Vagina (tissue), 2 donors: ENCODE measurements at regions not wholly inside any gene's neighbourhood (a gene's known extent, or its start where the extent isn't known, plus 50 kb on each side); places are given as distances from the start of the nearest gene placed in this dataset.

ENCODE experiments used
- CTCF ChIP-seq, 3 experiments: fragments of 450-650 bp in 2 of 3; fragments of 200-600 bp in 1 of 3; sonication (generic) in 1 of 3; IDR thresholded peaks; one replicate each; pipeline ENCODE4 v1.5.1; 2017 to 2019; ENCODE audit warnings: antibody characterized with exemption in 3 of 3, mild to moderate bottlenecking in 2 of 3, moderate library complexity in 2 of 3
- POLR2A ChIP-seq, 2 donors: fragments of 450-650 bp; IDR thresholded peaks; one replicate each; pipeline ENCODE4 v1.6.1; 2017; ENCODE audit warnings: antibody characterized with exemption in 2 of 2, mild to moderate bottlenecking in 2 of 2, moderate library complexity in 2 of 2
- POLR2AphosphoS5 ChIP-seq, 2 donors: sonication (generic); formaldehyde crosslinking; IDR thresholded peaks; one replicate each; pipeline ENCODE4 v1.9.0; 2017; ENCODE audit warnings: antibody characterized with exemption in 2 of 2, mild to moderate bottlenecking in 2 of 2, low read depth in 1 of 2; ENCODE audit not compliant: insufficient read depth in 1 of 2

DNA sequence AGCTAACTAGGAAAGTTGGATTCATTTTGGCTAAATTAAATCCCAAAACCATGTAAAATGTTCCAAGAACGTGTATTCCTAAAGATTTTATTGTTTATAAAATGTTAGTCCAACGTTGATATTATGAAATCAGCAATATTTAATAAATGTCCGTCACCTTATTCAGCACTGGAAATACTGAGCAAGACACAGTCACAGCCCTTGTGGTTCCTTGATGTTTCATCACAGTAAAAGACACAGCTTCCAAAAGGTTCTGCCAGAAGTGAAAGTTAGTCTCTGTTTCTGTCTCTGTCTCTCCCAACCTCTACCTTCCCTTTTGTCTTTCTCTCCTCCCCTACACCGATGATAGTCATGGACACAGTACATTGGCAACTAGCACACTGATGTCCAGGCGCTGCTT is 82.2 kb upstream of the BOC start:
- TF ChIP-seq POLR2AphosphoS5 (IDR thresholded peaks at IDR 0.05; ENCODE audit: insufficient read depth in 1 of 2, low read depth in 1 of 2) (no peak), POLR2A (IDR thresholded peaks at IDR 0.05) (no peak), CTCF (IDR thresholded peaks at IDR 0.05) (no peak)
